Activated naive CD8-positive, alpha-beta T cell treated with anti-CD3 and anti-CD28 coated beads for 36 hours (primary cell): ENCODE measurements at regions not wholly inside any gene's neighbourhood (a gene's known extent, or its start where the extent isn't known, plus 50 kb on each side); places are given as distances from the start of the nearest gene placed in this dataset.

Source experiments
- DNase-seq: peaks from one replicate; pipeline ENCODE4 v3.0.0; 2021
- H3K27ac Mint-ChIP-seq: one replicate; pipeline ENCODE4 v1.8.0; 2022; ENCODE audit warnings: mild to moderate bottlenecking, moderate library complexity, mixed read lengths
- H3K27me3 Mint-ChIP-seq: one replicate; pipeline ENCODE4 v1.8.0; 2022; ENCODE audit warnings: mild to moderate bottlenecking, mixed read lengths
- H3K36me3 Mint-ChIP-seq: one replicate; pipeline ENCODE4 v1.8.0; 2021; ENCODE audit warnings: mild to moderate bottlenecking, mixed read lengths
- H3K4me1 Mint-ChIP-seq: one replicate; pipeline ENCODE4 v1.8.0; 2021; ENCODE audit warnings: mixed read lengths
- H3K4me3 Mint-ChIP-seq: one replicate; pipeline ENCODE4 v1.8.0; 2022; ENCODE audit warnings: mild to moderate bottlenecking, moderate library complexity, mixed read lengths
- H3K9me3 Mint-ChIP-seq: one replicate; pipeline ENCODE4 v1.8.0; 2022; ENCODE audit warnings: mixed read lengths

- no peak for DNase-seq
- H3K27me3 Mint-ChIP-seq = peaks cover 5% of the 10 kb centered on the region
- H3K4me1 Mint-ChIP-seq = peaks cover 4% of the 10 kb centered on the region
- H3K9me3 Mint-ChIP-seq = no peaks in the 10 kb centered on the region
- H3K27ac Mint-ChIP-seq = no peak overlapping the region
- no peak overlapping the region for H3K4me3 Mint-ChIP-seq
- no peaks in the 10 kb centered on the region for H3K36me3 Mint-ChIP-seq
Measured at GRCh38 chr12:24738441-24738840, 210.5 kb downstream of the BCAT1 start.

- Mint-ChIP-seq H3K27me3 (peaks cover 5% of the 10 kb centered on the region), H3K4me3 (no peak overlapping the region), H3K27ac (no peak overlapping the region), H3K4me1 (peaks cover 12% of the 10 kb centered on the region), H3K36me3 (no peaks in the 10 kb centered on the region), H3K9me3 (no peaks in the 10 kb centered on the region)
- no peak for DNase-seq
Measured at GRCh38 chr12:24731596-24731995, 217.3 kb downstream of the BCAT1 start.

- DNase-seq = no peak
Measured at GRCh38 chr12:24730489-24730896, 218.4 kb downstream of the BCAT1 start.

GRCh38 chr12:24728826-24729225, 220.1 kb downstream of the BCAT1 start:
- peaks cover 3% of the 10 kb centered on the region for H3K27me3 Mint-ChIP-seq
- H3K27ac Mint-ChIP-seq = no peak overlapping the region
- no peaks in the 10 kb centered on the region for H3K36me3 Mint-ChIP-seq
- peaks cover 16% of the 10 kb centered on the region for H3K4me1 Mint-ChIP-seq
- no peak for DNase-seq
- no peak overlapping the region for H3K4me3 Mint-ChIP-seq
- peaks cover 2% of the 10 kb centered on the region for H3K9me3 Mint-ChIP-seq

More at GRCh38 chr12:24730489-24730896, 218.4 kb downstream of the BCAT1 start:
- Mint-ChIP-seq H3K27ac (peak overlapping the region; percentile 1), H3K9me3 (no peaks in the 10 kb centered on the region), H3K27me3 (peaks cover 4% of the 10 kb centered on the region), H3K36me3 (no peaks in the 10 kb centered on the region), H3K4me3 (no peak overlapping the region), H3K4me1 (peaks cover 12% of the 10 kb centered on the region)

- Mint-ChIP-seq H3K9me3 (peaks cover 2% of the 10 kb centered on the region), H3K27me3 (peaks cover 4% of the 10 kb centered on the region), H3K27ac (no peak overlapping the region), H3K4me3 (no peak overlapping the region), H3K4me1 (peaks cover 16% of the 10 kb centered on the region), H3K36me3 (no peaks in the 10 kb centered on the region)
- DNase-seq = no peak
Measured at GRCh38 chr12:24728366-24728765, 220.5 kb downstream of the BCAT1 start.

GRCh38 chr12:24725616-24726015, 223.3 kb downstream of the BCAT1 start:
- H3K9me3 Mint-ChIP-seq = peaks cover 9% of the 10 kb centered on the region
- no peaks in the 10 kb centered on the region for H3K36me3 Mint-ChIP-seq
- H3K4me3 Mint-ChIP-seq = no peak overlapping the region
- H3K4me1 Mint-ChIP-seq = peaks cover 14% of the 10 kb centered on the region
- H3K27ac Mint-ChIP-seq = no peak overlapping the region
- no peak for DNase-seq
- H3K27me3 Mint-ChIP-seq = peaks cover 4% of the 10 kb centered on the region

GRCh38 chr12:24724814-24725213, 224.1 kb downstream of the BCAT1 start:
- Mint-ChIP-seq H3K9me3 (peaks cover 9% of the 10 kb centered on the region), H3K27me3 (peaks cover 4% of the 10 kb centered on the region), H3K4me3 (no peak overlapping the region), H3K4me1 (peaks cover 10% of the 10 kb centered on the region), H3K27ac (no peak overlapping the region), H3K36me3 (no peaks in the 10 kb centered on the region)
- DNase-seq = no peak

- Mint-ChIP-seq H3K27me3 (peaks cover 4% of the 10 kb centered on the region), H3K27ac (no peak overlapping the region), H3K4me1 (peaks cover 17% of the 10 kb centered on the region)
Measured at GRCh38 chr12:24723759-24724158, 225.1 kb downstream of the BCAT1 start.

GRCh38 chr12:24721191-24721590, 227.7 kb downstream of the BCAT1 start:
- Mint-ChIP-seq H3K9me3 (peaks cover 9% of the 10 kb centered on the region), H3K27ac (no peak overlapping the region), H3K36me3 (no peaks in the 10 kb centered on the region), H3K4me3 (no peak overlapping the region), H3K27me3 (peaks cover 4% of the 10 kb centered on the region), H3K4me1 (peaks cover 20% of the 10 kb centered on the region)
- no peak for DNase-seq

More at GRCh38 chr12:24723759-24724158, 225.1 kb downstream of the BCAT1 start:
- DNase-seq = no peak
- Mint-ChIP-seq H3K9me3 (peaks cover 9% of the 10 kb centered on the region), H3K4me3 (no peak overlapping the region), H3K36me3 (no peaks in the 10 kb centered on the region)

- peaks cover 9% of the 10 kb centered on the region for H3K9me3 Mint-ChIP-seq
- peaks cover 4% of the 10 kb centered on the region for H3K27me3 Mint-ChIP-seq
- H3K4me1 Mint-ChIP-seq = peaks cover 16% of the 10 kb centered on the region
- peak; percentile 65 for DNase-seq
- H3K4me3 Mint-ChIP-seq = no peak overlapping the region
- H3K36me3 Mint-ChIP-seq = no peaks in the 10 kb centered on the region
- peak overlapping the region; percentile 40 for H3K27ac Mint-ChIP-seq
Measured at GRCh38 chr12:24719293-24719721, 229.6 kb downstream of the BCAT1 start.

GRCh38 chr12:24718617-24719016, 230.3 kb downstream of the BCAT1 start:
- peak overlapping the region; percentile 40 for H3K27ac Mint-ChIP-seq
- no peaks in the 10 kb centered on the region for H3K36me3 Mint-ChIP-seq
- H3K9me3 Mint-ChIP-seq = peaks cover 7% of the 10 kb centered on the region
- no peak for DNase-seq
- no peaks in the 10 kb centered on the region for H3K27me3 Mint-ChIP-seq
- H3K4me1 Mint-ChIP-seq = peaks cover 16% of the 10 kb centered on the region
- H3K4me3 Mint-ChIP-seq = no peak overlapping the region

- Mint-ChIP-seq H3K27me3 (no peaks in the 10 kb centered on the region), H3K4me3 (no peak overlapping the region), H3K9me3 (no peaks in the 10 kb centered on the region), H3K4me1 (peaks cover 8% of the 10 kb centered on the region), H3K36me3 (no peaks in the 10 kb centered on the region), H3K27ac (no peak overlapping the region)
- DNase-seq = no peak
Measured at GRCh38 chr12:24714237-24714636, 234.7 kb downstream of the BCAT1 start.

- H3K9me3 Mint-ChIP-seq = no peaks in the 10 kb centered on the region
- H3K27ac Mint-ChIP-seq = no peak overlapping the region
- no peak overlapping the region for H3K4me3 Mint-ChIP-seq
- DNase-seq = no peak
- no peaks in the 10 kb centered on the region for H3K36me3 Mint-ChIP-seq
- no peaks in the 10 kb centered on the region for H3K4me1 Mint-ChIP-seq
- H3K27me3 Mint-ChIP-seq = no peaks in the 10 kb centered on the region
Measured at GRCh38 chr12:24711056-24712008, 237.6 kb downstream of the BCAT1 start.

- Mint-ChIP-seq H3K9me3 (no peaks in the 10 kb centered on the region), H3K36me3 (no peaks in the 10 kb centered on the region), H3K4me1 (peaks cover 3% of the 10 kb centered on the region), H3K27me3 (peaks cover 4% of the 10 kb centered on the region), H3K27ac (no peak overlapping the region), H3K4me3 (no peak overlapping the region)
- no peak for DNase-seq
Measured at GRCh38 chr12:24709216-24709615, 239.7 kb downstream of the BCAT1 start.

GRCh38 chr12:24708718-24709117, 240.2 kb downstream of the BCAT1 start:
- Mint-ChIP-seq H3K36me3 (no peaks in the 10 kb centered on the region), H3K27ac (no peak overlapping the region), H3K9me3 (no peaks in the 10 kb centered on the region), H3K4me3 (no peak overlapping the region), H3K4me1 (peaks cover 3% of the 10 kb centered on the region), H3K27me3 (peaks cover 5% of the 10 kb centered on the region)
- DNase-seq = no peak

- Mint-ChIP-seq H3K27me3 (peaks cover 8% of the 10 kb centered on the region), H3K9me3 (no peaks in the 10 kb centered on the region), H3K4me3 (no peak overlapping the region), H3K4me1 (peaks cover 3% of the 10 kb centered on the region), H3K27ac (no peak overlapping the region), H3K36me3 (no peaks in the 10 kb centered on the region)
- no peak for DNase-seq
Measured at GRCh38 chr12:24708043-24708442, 240.9 kb downstream of the BCAT1 start.
